EL (cell line): ENCODE measurements at regions not wholly inside any gene's neighbourhood (a gene's known extent, or its start where the extent isn't known, plus 50 kb on each side); places are given as distances from the start of the nearest gene placed in this dataset.
A peak's percentile ranks its signal among the peaks of the same experiment; 100 is the strongest.
"Not testable (repeated sequence)": the region's sequence is repeated elsewhere in the genome, so short reads cannot be mapped to it uniquely, and the experiment has no call there.

Experiments
- DNase-seq: peaks from one replicate; pipeline ENCODE4 v3.0.0-alpha.2; 2016

GRCh38 chr20:29763821-29764511 is 1493.5 kb upstream of the DEFB115 start:
- DNase-seq, result no peak

GRCh38 chr20:29764922-29765610 is 1492.4 kb upstream of the DEFB115 start:
- not testable (repeated sequence) for DNase-seq

GRCh38 chr20:29778033-29778432 is 1479.4 kb upstream of the DEFB115 start:
- not testable (repeated sequence) for DNase-seq

GRCh38 chr20:29781217-29781616 is 1476.2 kb upstream of the DEFB115 start:
- not testable (repeated sequence) for DNase-seq

GRCh38 chr20:29781891-29782290 is 1475.6 kb upstream of the DEFB115 start:
- not testable (repeated sequence) for DNase-seq

- not testable (repeated sequence) for DNase-seq
Observed at GRCh38 chr20:29787456-29787855, 1470.0 kb upstream of the DEFB115 start.

GRCh38 chr20:29790510-29790909 is 1467.0 kb upstream of the DEFB115 start:
- DNase-seq, result no peak

- not testable (repeated sequence) for DNase-seq
Observed at GRCh38 chr20:29831508-29831907, 1426.0 kb upstream of the DEFB115 start.

- not testable (repeated sequence) for DNase-seq
Observed at GRCh38 chr20:29868014-29868413, 1389.5 kb upstream of the DEFB115 start.

- not testable (repeated sequence) for DNase-seq
Observed at GRCh38 chr20:29868688-29869087, 1388.8 kb upstream of the DEFB115 start.

- not testable (repeated sequence) for DNase-seq
Observed at GRCh38 chr20:29871816-29872215, 1385.6 kb upstream of the DEFB115 start.

- DNase-seq, result peak; percentile 51
Observed at GRCh38 chr20:29873946-29874345, 1383.5 kb upstream of the DEFB115 start.

GRCh38 chr20:29874476-29875202 is 1382.8 kb upstream of the DEFB115 start:
- no peak for DNase-seq

- DNase-seq, result not testable (repeated sequence)
Observed at GRCh38 chr20:29875321-29876083, 1382.0 kb upstream of the DEFB115 start.

GRCh38 chr20:29876084-29876910 is 1381.2 kb upstream of the DEFB115 start:
- not testable (repeated sequence) for DNase-seq

GRCh38 chr20:29876911-29877285 is 1380.6 kb upstream of the DEFB115 start:
- no peak for DNase-seq

- DNase-seq, result not testable (repeated sequence)
Observed at GRCh38 chr20:29877411-29878280, 1379.8 kb upstream of the DEFB115 start.

GRCh38 chr20:29878281-29878741 is 1379.2 kb upstream of the DEFB115 start:
- DNase-seq, result no peak

GRCh38 chr20:29878777-29879442 is 1378.6 kb upstream of the DEFB115 start:
- no peak for DNase-seq

GRCh38 chr20:29881107-29881506 is 1376.4 kb upstream of the DEFB115 start:
- DNase-seq, result not testable (repeated sequence)
